ENCODE measurements at regions not wholly inside any gene's neighbourhood (a gene's known extent, or its start where the extent isn't known, plus 50 kb on each side); places are given as distances from the start of the nearest gene placed in this dataset.

DNA sequence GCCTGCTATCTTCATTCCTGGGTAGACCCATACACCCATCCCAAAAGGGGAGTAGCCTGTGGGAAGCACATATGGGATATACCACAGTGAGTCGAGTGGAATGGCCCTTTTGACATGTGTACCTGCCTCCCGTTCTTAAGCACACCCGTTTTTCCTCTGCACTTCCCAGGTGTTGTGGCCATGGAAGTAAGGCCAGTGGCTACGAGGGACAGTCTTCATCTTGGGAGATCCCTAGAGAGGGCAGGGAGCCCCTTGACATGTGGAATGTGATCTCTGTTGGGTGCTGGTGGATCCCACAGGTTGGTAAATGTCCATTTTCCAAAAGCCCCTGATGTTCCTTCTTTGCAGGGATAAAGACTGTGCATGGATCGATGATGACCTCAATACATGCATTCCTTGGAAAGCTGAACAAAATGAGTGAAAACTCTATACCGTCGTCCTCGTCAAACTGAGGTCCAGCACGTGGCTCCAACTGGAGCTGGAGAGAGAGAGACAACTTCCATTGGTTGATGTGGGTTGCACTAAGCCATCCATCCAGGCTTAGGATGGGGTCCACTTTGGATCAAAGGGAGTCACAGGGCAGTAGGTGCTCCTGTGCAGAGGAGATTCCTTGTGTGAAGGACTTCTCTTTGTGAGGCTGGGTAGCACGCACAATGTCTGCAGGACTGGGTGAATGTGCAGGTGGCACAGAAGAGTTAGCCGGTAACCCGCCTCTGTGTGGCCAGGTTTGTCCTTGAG lies 136.8 kb downstream of the SNRPN start:
- TF ChIP-seq, protein P1, sequence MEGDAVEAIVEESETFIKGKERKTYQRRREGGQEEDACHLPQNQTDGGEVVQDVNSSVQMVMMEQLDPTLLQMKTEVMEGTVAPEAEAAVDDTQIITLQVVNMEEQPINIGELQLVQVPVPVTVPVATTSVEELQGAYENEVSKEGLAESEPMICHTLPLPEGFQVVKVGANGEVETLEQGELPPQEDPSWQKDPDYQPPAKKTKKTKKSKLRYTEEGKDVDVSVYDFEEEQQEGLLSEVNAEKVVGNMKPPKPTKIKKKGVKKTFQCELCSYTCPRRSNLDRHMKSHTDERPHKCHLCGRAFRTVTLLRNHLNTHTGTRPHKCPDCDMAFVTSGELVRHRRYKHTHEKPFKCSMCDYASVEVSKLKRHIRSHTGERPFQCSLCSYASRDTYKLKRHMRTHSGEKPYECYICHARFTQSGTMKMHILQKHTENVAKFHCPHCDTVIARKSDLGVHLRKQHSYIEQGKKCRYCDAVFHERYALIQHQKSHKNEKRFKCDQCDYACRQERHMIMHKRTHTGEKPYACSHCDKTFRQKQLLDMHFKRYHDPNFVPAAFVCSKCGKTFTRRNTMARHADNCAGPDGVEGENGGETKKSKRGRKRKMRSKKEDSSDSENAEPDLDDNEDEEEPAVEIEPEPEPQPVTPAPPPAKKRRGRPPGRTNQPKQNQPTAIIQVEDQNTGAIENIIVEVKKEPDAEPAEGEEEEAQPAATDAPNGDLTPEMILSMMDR (conservative IDR thresholded peaks at IDR 0.05; ENCODE audit: low read length): no peak
- no peak for TF ChIP-seq EZH2phosphoT487 (IDR thresholded peaks at IDR 0.05; ENCODE audit: borderline replicate concordance)
